Stimulated activated CD4-positive, alpha-beta T cell treated with anti-CD3 and anti-CD28 coated beads, Interleukin-1b, Interleukin-23, amount 100 ng/mL, for 24 hours (primary cell): ENCODE measurements at regions not wholly inside any gene's neighbourhood (a gene's known extent, or its start where the extent isn't known, plus 50 kb on each side); places are given as distances from the start of the nearest gene placed in this dataset.
A peak's percentile ranks its signal among the peaks of the same experiment; 100 is the strongest.

Experiments used
- DNase-seq, 4 experiments: peaks; one replicate each; pipeline ENCODE4 v3.0.0-alpha.2; 2020; ENCODE audit warnings: low read depth in 4 of 4, low spot score in 1 of 4

- DNase-seq, result no peak
Observed at GRCh38 chr10:10629512-10629911, 388.2 kb upstream of the CELF2 start.

GRCh38 chr10:10630281-10630680, 387.4 kb upstream of the CELF2 start:
- DNase-seq, result no peak

GRCh38 chr10:10630782-10631181, 386.9 kb upstream of the CELF2 start:
- no peak for DNase-seq

- no peak for DNase-seq
Observed at GRCh38 chr10:10642189-10642588, 375.5 kb upstream of the CELF2 start.

- no peak for DNase-seq
Observed at GRCh38 chr10:10642751-10643150, 374.9 kb upstream of the CELF2 start.

- DNase-seq, result no peak
Observed at GRCh38 chr10:10644008-10644646, 373.5 kb upstream of the CELF2 start.

- DNase-seq, result no peak
Observed at GRCh38 chr10:10644676-10645385, 372.8 kb upstream of the CELF2 start.

GRCh38 chr10:10647331-10647730, 370.3 kb upstream of the CELF2 start:
- DNase-seq, result no peak

GRCh38 chr10:10657139-10657760, 360.4 kb upstream of the CELF2 start:
- DNase-seq, result no peak

GRCh38 chr10:10658172-10658785, 359.4 kb upstream of the CELF2 start:
- no peak for DNase-seq

GRCh38 chr10:10660054-10660453, 357.6 kb upstream of the CELF2 start:
- DNase-seq, result no peak

GRCh38 chr10:10661176-10661575, 356.5 kb upstream of the CELF2 start:
- DNase-seq, result no peak

GRCh38 chr10:10662716-10663408, 354.8 kb upstream of the CELF2 start:
- no peak for DNase-seq

GRCh38 chr10:10663622-10664021, 354.1 kb upstream of the CELF2 start:
- DNase-seq, result no peak

GRCh38 chr10:10665750-10666149, 351.9 kb upstream of the CELF2 start:
- no peak for DNase-seq

- DNase-seq, result no peak
Observed at GRCh38 chr10:10667466-10667865, 350.2 kb upstream of the CELF2 start.

GRCh38 chr10:10676972-10677371, 340.7 kb upstream of the CELF2 start:
- no peak for DNase-seq

GRCh38 chr10:10677479-10677878, 340.2 kb upstream of the CELF2 start:
- DNase-seq, result peak in 3 of 4 experiments; percentile 7 to 42 (median 7)

- no peak for DNase-seq
Observed at GRCh38 chr10:10680496-10680895, 337.2 kb upstream of the CELF2 start.

- no peak for DNase-seq
Observed at GRCh38 chr10:10684972-10685371, 332.7 kb upstream of the CELF2 start.

GRCh38 chr10:10685566-10685965, 332.1 kb upstream of the CELF2 start:
- DNase-seq, result no peak
